ENCODE measurements at regions not wholly inside any gene's neighbourhood (a gene's known extent, or its start where the extent isn't known, plus 50 kb on each side); places are given as distances from the start of the nearest gene placed in this dataset.

DNA sequence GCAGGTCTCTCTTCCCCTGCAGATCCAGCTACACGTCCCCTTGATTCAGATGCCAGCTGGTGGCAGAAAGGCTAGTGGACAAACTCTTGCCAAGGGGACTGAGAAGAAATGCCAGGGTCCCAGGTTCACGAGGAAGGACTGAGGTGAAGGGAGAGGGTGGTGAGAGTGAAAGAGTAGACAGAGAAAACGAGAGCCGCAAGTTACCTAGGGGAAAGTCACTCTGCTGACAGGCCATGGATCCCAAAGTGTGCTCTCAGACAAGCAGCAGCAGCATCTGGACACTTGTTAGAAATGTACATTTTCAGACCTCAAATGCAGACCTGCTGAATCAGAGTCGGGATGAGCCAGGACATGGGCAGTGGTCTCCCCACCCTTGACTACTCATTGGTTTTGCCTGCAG is 192.3 kb downstream of the FGFR2 start:
- TF ChIP-seq CTCF (IDR thresholded peaks at IDR 0.05) = no peak
- TF ChIP-seq POLR2A (IDR thresholded peaks at IDR 0.05) = no peak
